Rectal smooth muscle tissue (tissue), 1 donor: ENCODE measurements at regions not wholly inside any gene's neighbourhood (a gene's known extent, or its start where the extent isn't known, plus 50 kb on each side); places are given as distances from the start of the nearest gene placed in this dataset.
"Not testable (repeated sequence)": the region's sequence is repeated elsewhere in the genome, so short reads cannot be mapped to it uniquely, and the experiment has no call there.

Source experiments
- H3K27ac ChIP-seq: one replicate; pipeline ENCODE4 v1.7.0; 2013; ENCODE audit warnings: low read depth, low read length, inconsistent platforms
- H3K27me3 ChIP-seq: one replicate; pipeline ENCODE4 v1.7.0; 2013; ENCODE audit warnings: low read length; ENCODE audit not compliant: control insufficient read depth, insufficient read depth
- H3K36me3 ChIP-seq: one replicate; pipeline ENCODE4 v1.7.0; 2013; ENCODE audit warnings: low read length; ENCODE audit not compliant: control insufficient read depth, insufficient read depth
- H3K4me1 ChIP-seq: one replicate; pipeline ENCODE4 v1.7.0; 2013; ENCODE audit warnings: low read length; ENCODE audit not compliant: control insufficient read depth, insufficient read depth
- H3K4me3 ChIP-seq: one replicate; pipeline ENCODE4 v1.7.0; 2013; ENCODE audit warnings: low read length
- H3K9ac ChIP-seq: one replicate; pipeline ENCODE4 v1.7.0; 2013; ENCODE audit warnings: low read length

DNA sequence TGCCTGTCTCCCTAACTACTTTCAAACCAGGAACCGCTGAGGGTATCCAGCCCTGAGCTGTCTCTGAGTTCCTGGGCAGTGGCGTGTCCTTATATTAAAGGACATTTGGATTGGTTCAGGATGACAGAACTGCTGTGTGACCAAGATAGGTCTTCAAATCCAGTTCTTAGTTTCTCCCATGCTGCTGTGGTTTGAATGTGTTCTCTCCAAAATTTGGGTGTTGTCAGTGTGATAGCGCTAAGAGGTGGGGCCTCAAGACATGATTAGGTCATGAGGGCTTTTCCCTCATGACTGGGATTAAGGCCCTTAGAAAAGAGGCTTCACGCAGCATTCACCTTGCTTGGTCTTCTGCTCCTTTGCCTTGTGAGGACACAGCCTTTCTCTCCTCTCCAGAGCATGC, 376.5 kb upstream of the TPM1 start:
- Histone ChIP-seq H3K4me3 (no peak overlapping the region), H3K9ac (no peak overlapping the region), H3K4me1 (no peaks in the 10 kb centered on the region), H3K27ac (no peak overlapping the region), H3K36me3 (no peaks in the 10 kb centered on the region), H3K27me3 (no peaks in the 10 kb centered on the region)

DNA sequence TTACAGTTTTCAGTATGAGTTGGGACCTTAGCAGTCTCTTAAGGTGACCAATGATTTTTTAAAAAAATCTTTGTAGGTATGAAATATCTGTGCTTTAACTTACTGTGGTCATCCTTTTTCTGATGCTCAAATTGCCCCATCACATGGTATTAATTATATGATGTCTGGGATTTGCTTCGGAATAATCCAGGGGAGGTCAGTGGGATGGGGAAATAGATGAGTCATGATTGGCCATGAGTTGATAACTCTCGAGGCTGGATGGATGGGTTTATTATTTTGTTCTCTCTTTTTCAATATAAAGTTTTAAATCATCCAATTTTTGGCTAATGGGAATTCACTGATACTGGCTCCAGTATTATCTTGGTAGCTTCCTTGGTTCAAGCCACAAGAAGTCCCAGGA, 370.3 kb upstream of the TPM1 start:
- H3K36me3 ChIP-seq: no peaks in the 10 kb centered on the region
- no peaks in the 10 kb centered on the region for H3K27me3 ChIP-seq
- H3K4me3 ChIP-seq: no peak overlapping the region
- no peak overlapping the region for H3K27ac ChIP-seq
- H3K4me1 ChIP-seq: no peaks in the 10 kb centered on the region
- no peak overlapping the region for H3K9ac ChIP-seq

DNA sequence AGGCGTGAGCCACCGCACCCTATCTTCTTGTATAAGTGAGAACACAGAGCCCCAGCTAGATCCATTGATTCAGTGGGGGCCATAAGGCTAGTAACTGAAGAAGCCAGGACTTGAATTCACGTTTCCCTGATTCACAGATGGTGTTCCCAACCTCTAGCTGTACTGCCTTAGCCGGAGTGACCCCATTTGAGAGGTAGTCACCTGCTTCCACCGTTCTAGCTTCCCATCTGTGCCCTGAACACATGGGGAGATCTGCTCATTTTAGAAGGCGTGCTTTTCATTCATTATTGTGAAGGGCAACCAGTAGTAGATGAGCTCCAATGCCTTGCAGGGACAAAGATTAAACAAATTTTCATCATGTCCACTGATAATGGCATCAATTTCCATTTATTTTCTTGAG, 365.7 kb upstream of the TPM1 start:
- Histone ChIP-seq H3K27me3 (no peaks in the 10 kb centered on the region), H3K4me1 (no peaks in the 10 kb centered on the region), H3K4me3 (no peak overlapping the region), H3K9ac (no peak overlapping the region), H3K36me3 (no peaks in the 10 kb centered on the region), H3K27ac (no peak overlapping the region)

DNA sequence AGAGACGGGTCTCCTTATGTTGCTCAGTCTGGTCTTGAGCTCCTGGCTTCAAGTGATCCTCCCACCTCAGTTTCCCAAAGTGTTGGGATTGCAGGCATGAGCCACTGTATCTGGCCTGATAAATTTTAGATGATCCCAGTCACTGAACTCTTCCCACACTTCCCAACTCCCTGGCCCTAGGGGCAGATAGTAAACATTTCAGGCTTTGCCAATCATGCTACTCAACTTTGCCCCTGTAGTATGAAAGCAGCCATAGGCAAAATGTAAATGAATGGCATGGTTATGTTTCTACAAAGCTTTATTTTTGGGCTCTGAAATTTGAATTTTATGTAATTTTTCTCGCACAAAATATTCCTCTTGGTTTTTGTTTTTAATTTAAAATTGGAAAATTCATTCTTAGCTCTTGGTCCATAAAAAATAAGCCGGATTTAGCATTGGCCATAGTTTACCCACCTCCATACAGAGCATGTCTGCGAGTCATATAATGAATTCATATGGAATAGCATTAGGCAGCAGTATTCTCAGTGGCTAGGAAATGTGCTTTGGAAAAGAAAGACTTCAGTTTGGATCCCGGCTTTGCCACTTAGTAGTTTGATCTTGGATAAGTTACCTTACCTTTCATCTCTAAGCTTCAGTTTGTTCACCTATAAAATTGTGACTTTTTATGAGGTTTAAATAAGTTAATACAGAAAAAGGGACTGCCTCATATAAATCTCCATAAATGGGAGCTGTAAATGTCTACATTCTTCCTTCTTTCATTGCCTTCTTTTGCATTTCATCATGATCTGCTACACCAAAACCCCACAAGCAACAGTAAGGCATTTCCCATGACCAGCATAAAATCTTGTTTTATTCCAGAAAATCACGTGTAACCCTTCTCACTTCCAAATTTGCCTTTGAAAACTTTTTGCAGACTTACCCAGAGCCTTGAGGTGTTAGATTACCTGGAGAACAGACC, 360.3 kb upstream of the TPM1 start:
- no peaks in the 10 kb centered on the region for H3K27me3 ChIP-seq
- H3K9ac ChIP-seq: no peak overlapping the region
- no peaks in the 10 kb centered on the region for H3K36me3 ChIP-seq
- no peak overlapping the region for H3K27ac ChIP-seq
- H3K4me1 ChIP-seq: no peaks in the 10 kb centered on the region
- no peak overlapping the region for H3K4me3 ChIP-seq

DNA sequence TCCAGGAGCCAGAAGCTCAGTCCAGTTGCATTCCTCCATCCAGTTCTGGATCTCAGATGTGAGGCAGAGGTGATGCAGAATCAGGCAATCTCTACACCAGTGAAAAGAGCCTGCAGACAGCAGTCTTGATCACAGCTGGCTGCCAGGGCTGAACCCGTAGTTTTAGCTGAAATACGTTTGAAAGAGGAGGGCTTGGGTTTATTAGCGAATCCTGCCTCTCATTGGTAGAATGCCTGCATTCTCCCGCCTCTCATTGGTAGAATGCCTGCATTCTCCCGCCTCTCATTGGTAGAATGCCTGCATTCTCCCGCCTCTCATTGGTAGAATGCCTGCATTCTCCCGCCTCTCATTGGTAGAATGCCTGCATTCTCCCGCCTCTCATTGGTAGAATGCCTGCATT, 359.4 kb upstream of the TPM1 start:
- H3K27ac ChIP-seq, H3K4me1 ChIP-seq, H3K27me3 ChIP-seq, H3K9ac ChIP-seq, H3K36me3 ChIP-seq, H3K4me3 ChIP-seq: not testable (repeated sequence)

DNA sequence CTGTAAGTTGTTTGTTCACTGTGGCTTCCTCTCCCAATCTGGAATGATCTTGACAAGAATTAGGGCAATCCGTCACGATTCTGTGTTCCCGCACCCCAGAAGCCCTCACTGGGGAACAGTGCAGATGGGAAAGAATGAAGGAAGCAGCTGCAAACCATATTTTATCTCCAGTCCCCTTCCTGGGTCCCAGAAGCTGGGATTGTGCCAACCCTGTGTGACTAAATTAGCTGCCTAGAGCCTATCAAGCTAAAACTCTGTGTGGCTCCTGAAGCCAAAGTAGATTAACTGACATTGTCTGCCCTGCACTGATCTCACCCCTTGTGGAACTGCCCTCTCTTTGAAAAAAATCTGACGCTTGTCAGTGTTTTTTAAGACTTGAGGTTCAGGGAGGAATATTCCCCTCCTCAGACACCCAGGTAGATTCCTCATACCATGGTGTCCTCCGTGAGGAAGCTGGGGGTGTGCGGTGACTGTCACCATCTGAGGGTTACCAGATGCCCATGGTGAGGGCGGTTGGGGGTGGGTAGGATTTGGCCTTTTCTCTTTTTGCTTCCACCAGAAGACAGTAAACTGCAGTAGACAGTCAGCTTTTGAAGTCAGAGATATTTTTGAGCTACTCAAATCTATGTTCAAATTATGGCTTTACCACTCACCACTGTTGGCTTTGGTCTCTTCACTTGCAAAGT, 358.3 kb upstream of the TPM1 start:
- H3K27ac ChIP-seq: no peak overlapping the region

DNA sequence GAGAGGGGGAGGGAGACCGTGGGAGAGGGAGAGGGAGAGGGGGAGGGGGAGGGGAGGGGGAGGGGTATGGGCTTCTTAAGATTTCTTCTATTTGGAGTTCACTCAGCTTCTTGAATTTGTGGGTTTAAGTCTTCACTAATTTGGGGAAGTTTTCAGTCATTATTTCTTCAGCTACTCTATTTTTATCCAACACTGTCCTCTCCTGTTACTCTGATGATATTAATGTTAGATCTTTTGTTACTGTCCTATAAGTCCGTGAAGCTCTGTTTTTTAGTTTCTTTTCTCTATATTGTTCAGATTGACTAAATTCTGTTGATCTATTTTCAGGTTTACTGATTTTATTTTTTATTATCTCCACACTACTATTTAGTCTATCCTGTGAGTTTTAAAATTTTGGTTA, 351.5 kb upstream of the TPM1 start:
- Histone ChIP-seq H3K4me3 (no peak overlapping the region), H3K4me1 (no peaks in the 10 kb centered on the region), H3K27me3 (no peaks in the 10 kb centered on the region), H3K27ac (no peak overlapping the region), H3K36me3 (peaks cover 6% of the 10 kb centered on the region), H3K9ac (no peak overlapping the region)

More for the DNA sequence above, 358.3 kb upstream of the TPM1 start:
- no peaks in the 10 kb centered on the region for H3K36me3 ChIP-seq
- H3K9ac ChIP-seq: no peak overlapping the region
- no peak overlapping the region for H3K4me3 ChIP-seq
- H3K27me3 ChIP-seq: no peaks in the 10 kb centered on the region
- no peaks in the 10 kb centered on the region for H3K4me1 ChIP-seq

DNA sequence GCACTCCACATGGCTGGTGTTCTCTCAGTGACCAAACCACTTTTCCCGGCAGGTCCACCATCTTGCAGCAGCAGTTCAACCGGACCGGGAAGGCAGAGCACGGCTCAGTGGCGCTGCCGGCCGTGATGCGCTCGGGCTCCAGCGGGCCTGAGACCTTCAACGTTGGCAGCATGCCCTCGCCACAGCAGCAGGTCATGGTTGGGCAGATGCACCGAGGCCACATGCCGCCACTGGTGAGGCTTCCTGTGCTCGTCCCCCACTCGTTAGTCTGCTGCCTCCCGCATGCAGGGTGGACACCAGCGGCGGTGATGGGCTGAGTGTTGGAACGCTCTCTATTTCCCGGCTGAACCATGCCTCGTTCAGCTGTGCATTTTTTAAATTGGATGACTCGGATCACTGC, 344.9 kb upstream of the TPM1 start:
- Histone ChIP-seq H3K4me1 (no peaks in the 10 kb centered on the region), H3K9ac (no peak overlapping the region), H3K27me3 (no peaks in the 10 kb centered on the region), H3K4me3 (no peak overlapping the region), H3K27ac (no peak overlapping the region), H3K36me3 (peaks cover 13% of the 10 kb centered on the region)

DNA sequence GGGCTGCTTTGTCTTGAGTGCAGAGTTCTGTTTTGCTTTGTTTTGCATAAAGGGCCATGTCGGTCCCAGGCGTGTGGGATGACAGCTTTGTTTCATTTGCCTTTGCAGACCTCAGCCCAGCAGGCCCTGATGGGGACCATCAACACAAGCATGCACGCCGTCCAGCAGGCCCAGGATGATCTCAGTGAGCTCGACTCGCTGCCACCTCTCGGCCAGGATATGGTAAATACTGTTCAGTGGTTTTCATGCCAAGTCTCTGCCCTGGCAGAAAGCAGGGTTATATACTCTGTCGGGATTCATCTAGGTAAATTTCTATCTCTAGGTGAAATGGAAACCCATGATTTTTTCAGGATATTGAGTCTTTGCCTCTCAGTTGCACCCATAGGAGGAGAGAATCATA, 343.9 kb upstream of the TPM1 start:
- no peak overlapping the region for H3K9ac ChIP-seq
- no peaks in the 10 kb centered on the region for H3K27me3 ChIP-seq
- H3K36me3 ChIP-seq: peaks cover 13% of the 10 kb centered on the region
- H3K4me1 ChIP-seq: no peaks in the 10 kb centered on the region
- H3K27ac ChIP-seq: no peak overlapping the region
- H3K4me3 ChIP-seq: no peak overlapping the region

DNA sequence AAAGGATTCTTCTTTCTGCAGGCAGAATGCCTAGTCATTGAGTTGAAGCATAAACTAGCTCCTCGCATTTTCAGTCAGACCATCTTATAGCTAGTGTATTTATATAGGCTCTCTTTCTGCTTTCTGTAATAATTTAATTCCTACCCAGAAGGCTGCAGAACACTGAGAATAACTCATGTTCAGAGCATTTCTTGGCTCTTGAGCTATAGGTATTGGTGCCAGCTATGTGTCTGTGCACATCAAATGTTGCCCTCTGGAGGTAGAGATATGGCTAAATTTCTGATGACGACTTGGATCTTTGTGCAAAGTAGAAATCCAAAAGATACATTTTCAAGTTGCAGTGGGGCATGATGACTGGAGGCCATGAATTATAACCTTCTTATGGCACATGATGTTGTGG, 336.2 kb upstream of the TPM1 start:
- Histone ChIP-seq H3K27ac (no peak overlapping the region), H3K4me3 (no peak overlapping the region), H3K36me3 (peaks cover 12% of the 10 kb centered on the region), H3K9ac (no peak overlapping the region), H3K4me1 (no peaks in the 10 kb centered on the region), H3K27me3 (no peaks in the 10 kb centered on the region)

DNA sequence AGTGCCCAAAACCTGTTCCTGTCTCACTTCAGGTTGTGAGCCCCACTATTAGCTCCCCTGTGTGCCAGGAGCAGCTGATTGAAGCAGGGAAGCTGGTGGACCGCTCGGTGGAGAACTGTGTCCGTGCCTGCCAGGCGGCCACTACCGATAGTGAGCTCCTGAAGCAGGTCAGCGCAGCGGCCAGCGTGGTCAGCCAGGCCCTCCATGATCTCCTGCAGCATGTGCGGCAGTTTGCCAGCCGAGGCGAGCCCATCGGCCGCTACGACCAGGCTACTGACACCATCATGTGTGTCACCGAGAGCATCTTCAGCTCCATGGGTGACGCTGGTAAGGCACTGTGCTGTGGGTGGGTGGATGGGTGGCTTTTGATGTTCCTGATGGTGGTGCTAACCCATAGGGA, 334.1 kb upstream of the TPM1 start:
- Histone ChIP-seq H3K4me3 (no peak overlapping the region), H3K27ac (no peak overlapping the region), H3K36me3 (peaks cover 9% of the 10 kb centered on the region), H3K4me1 (no peaks in the 10 kb centered on the region), H3K9ac (no peak overlapping the region), H3K27me3 (no peaks in the 10 kb centered on the region)

DNA sequence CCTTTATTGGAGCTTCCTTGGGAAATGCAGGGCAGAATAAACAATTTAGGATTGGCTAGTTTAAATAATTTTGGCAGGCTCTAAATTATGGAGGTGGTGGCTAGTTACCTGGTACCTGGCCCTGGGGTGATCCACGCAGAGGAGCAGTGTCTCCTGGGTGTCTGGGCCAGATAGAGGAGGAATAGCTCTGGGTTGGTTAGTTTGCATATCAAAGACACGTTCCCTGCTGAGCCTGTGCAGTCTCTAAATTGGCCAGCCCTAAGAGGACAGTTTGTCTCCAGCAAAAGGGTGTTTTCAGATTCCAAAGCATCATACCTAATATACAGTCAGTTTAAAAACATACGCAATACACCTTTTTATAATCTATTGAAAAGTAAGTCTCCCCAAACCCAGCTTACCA, 333.3 kb upstream of the TPM1 start:
- no peak overlapping the region for H3K4me3 ChIP-seq
- H3K36me3 ChIP-seq: peaks cover 9% of the 10 kb centered on the region
- no peak overlapping the region for H3K9ac ChIP-seq
- H3K27me3 ChIP-seq: no peaks in the 10 kb centered on the region
- no peak overlapping the region for H3K27ac ChIP-seq
- no peaks in the 10 kb centered on the region for H3K4me1 ChIP-seq
